Body of pancreas (tissue), 4 donors: ENCODE measurements at regions not wholly inside any gene's neighbourhood (a gene's known extent, or its start where the extent isn't known, plus 50 kb on each side); places are given as distances from the start of the nearest gene placed in this dataset.

Experiments
- POLR2A ChIP-seq, 3 donors: fragments of 450-650 bp; IDR thresholded peaks; one replicate each; pipeline ENCODE4 v1.6.1; 2016; ENCODE audit warnings: antibody characterized with exemption in 3 of 3, mild to moderate bottlenecking in 2 of 3
- TF ChIP-seq, protein P1 (sequence below), 7 experiments: fragments of 450-650 bp in 4 of 7; fragments of 200-600 bp in 3 of 7; sonication (generic) in 3 of 7; IDR thresholded peaks; one replicate each; pipeline ENCODE4 v1.5.1; 2016 to 2019; ENCODE audit warnings: antibody characterized with exemption in 7 of 7

DNA sequence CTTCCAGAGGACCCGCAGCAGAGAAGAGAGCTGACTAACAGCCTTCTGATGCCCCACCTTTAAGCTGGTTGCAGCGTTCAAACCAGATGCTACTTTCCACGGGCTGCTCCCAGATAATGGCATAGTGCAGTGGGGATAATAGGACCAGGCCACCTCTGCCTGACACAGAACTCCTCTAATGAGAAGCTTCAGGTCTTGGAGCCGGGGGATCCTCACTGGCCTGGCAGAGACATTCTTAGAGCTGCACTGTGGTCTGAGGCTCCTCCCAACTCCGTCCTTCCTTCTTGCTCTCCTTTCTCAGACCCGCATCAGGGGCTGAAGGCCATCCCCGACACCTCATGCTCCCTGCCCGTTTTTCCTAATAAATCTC is 206.6 kb upstream of the MARCKS start:
- TF ChIP-seq, protein P1, sequence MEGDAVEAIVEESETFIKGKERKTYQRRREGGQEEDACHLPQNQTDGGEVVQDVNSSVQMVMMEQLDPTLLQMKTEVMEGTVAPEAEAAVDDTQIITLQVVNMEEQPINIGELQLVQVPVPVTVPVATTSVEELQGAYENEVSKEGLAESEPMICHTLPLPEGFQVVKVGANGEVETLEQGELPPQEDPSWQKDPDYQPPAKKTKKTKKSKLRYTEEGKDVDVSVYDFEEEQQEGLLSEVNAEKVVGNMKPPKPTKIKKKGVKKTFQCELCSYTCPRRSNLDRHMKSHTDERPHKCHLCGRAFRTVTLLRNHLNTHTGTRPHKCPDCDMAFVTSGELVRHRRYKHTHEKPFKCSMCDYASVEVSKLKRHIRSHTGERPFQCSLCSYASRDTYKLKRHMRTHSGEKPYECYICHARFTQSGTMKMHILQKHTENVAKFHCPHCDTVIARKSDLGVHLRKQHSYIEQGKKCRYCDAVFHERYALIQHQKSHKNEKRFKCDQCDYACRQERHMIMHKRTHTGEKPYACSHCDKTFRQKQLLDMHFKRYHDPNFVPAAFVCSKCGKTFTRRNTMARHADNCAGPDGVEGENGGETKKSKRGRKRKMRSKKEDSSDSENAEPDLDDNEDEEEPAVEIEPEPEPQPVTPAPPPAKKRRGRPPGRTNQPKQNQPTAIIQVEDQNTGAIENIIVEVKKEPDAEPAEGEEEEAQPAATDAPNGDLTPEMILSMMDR (IDR thresholded peaks at IDR 0.05): no peak
- no peak for TF ChIP-seq POLR2A (IDR thresholded peaks at IDR 0.05)
